ENCODE measurements at regions not wholly inside any gene's neighbourhood (a gene's known extent, or its start where the extent isn't known, plus 50 kb on each side); places are given as distances from the start of the nearest gene placed in this dataset.

GRCh38 chr4:135385830-135386581, 1184.4 kb upstream of the PABPC4L start:
- no peak overlapping the region for H2AFZ ChIP-seq (ENCODE audit: low read depth)
- H3K9ac ChIP-seq: no peak overlapping the region
- H3K27ac ChIP-seq: no peak overlapping the region
- H3K4me3 ChIP-seq (IDR thresholded peaks at IDR 0.05; ENCODE audit: insufficient read depth, low read depth, low read length): no peak overlapping the region
- H3K36me3 ChIP-seq (ENCODE audit: insufficient read depth): no peaks in the 10 kb centered on the region
- H3K4me1 ChIP-seq (ENCODE audit: low read depth, poor library complexity, severe bottlenecking): no peaks in the 10 kb centered on the region
- H4K20me1 ChIP-seq (ENCODE audit: insufficient read depth): no peaks in the 10 kb centered on the region
- no peak overlapping the region for H3K4me2 ChIP-seq
- no peaks in the 10 kb centered on the region for H3K79me2 ChIP-seq (ENCODE audit: insufficient read depth, low read depth)
- TF ChIP-seq, protein P1, sequence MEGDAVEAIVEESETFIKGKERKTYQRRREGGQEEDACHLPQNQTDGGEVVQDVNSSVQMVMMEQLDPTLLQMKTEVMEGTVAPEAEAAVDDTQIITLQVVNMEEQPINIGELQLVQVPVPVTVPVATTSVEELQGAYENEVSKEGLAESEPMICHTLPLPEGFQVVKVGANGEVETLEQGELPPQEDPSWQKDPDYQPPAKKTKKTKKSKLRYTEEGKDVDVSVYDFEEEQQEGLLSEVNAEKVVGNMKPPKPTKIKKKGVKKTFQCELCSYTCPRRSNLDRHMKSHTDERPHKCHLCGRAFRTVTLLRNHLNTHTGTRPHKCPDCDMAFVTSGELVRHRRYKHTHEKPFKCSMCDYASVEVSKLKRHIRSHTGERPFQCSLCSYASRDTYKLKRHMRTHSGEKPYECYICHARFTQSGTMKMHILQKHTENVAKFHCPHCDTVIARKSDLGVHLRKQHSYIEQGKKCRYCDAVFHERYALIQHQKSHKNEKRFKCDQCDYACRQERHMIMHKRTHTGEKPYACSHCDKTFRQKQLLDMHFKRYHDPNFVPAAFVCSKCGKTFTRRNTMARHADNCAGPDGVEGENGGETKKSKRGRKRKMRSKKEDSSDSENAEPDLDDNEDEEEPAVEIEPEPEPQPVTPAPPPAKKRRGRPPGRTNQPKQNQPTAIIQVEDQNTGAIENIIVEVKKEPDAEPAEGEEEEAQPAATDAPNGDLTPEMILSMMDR (conservative IDR thresholded peaks at IDR 0.05; ENCODE audit: low read depth, low read length): no peak
- no peaks in the 10 kb centered on the region for H3K27me3 ChIP-seq (ENCODE audit: insufficient read depth, low read depth)

GRCh38 chr4:135383356-135384288, 1182.0 kb upstream of the PABPC4L start:
- H3K9ac ChIP-seq: no peak overlapping the region
- H3K4me1 ChIP-seq (ENCODE audit: low read depth, poor library complexity, severe bottlenecking): no peaks in the 10 kb centered on the region
- TF ChIP-seq, protein P1 (conservative IDR thresholded peaks at IDR 0.05; ENCODE audit: low read depth, low read length): no peak
- H4K20me1 ChIP-seq (ENCODE audit: insufficient read depth): no peaks in the 10 kb centered on the region
- H3K27ac ChIP-seq: no peak overlapping the region
- no peak overlapping the region for H2AFZ ChIP-seq (ENCODE audit: low read depth)
- H3K4me2 ChIP-seq: no peak overlapping the region
- no peaks in the 10 kb centered on the region for H3K27me3 ChIP-seq (ENCODE audit: insufficient read depth, low read depth)
- H3K36me3 ChIP-seq (ENCODE audit: insufficient read depth): no peaks in the 10 kb centered on the region
- H3K79me2 ChIP-seq (ENCODE audit: insufficient read depth, low read depth): no peaks in the 10 kb centered on the region
- H3K4me3 ChIP-seq (IDR thresholded peaks at IDR 0.05; ENCODE audit: insufficient read depth, low read depth, low read length): no peak overlapping the region

DNA sequence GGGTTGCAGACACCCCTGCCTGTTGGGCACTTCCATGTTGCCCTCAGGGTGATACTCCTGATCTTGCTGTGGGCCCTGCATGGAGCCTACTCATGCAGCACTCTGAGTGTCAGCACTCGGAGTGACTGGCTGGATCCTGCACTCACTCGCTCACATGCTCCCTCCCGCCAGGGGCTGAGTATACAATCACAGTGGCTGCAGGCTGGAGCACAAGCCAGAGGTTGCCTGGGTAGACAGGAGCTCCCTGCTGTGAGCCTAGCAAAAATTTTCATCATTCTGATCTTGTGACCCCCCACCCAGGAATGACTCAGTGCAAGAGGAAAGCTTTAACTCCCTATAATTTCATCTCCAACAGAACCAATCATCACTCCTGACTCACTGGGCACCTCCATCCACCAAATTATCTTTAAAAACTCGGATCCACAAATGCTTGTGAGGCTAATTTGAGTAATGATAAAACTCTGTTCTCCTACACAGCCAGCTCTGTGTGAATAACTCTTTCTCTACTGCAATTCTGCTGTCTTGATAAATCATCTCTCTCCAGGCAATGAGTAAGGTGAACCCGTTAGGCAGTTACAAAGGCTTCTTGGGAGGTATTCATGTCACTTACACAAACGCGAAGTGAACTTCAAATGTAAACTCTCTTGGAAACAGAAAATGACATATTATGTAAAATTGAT, 1180.8 kb upstream of the PABPC4L start:
- Histone ChIP-seq H3K4me1 (ENCODE audit: low read depth, poor library complexity, severe bottlenecking) (no peaks in the 10 kb centered on the region), H3K36me3 (ENCODE audit: insufficient read depth) (no peaks in the 10 kb centered on the region), H3K79me2 (ENCODE audit: insufficient read depth, low read depth) (no peaks in the 10 kb centered on the region), H2AFZ (ENCODE audit: low read depth) (no peak overlapping the region), H4K20me1 (ENCODE audit: insufficient read depth) (no peaks in the 10 kb centered on the region), H3K4me3 (IDR thresholded peaks at IDR 0.05; ENCODE audit: insufficient read depth, low read depth, low read length) (no peak overlapping the region), H3K27me3 (ENCODE audit: insufficient read depth, low read depth) (no peaks in the 10 kb centered on the region), H3K9ac (no peak overlapping the region), H3K4me2 (no peak overlapping the region), H3K27ac (no peak overlapping the region)
- TF ChIP-seq, protein P1 (conservative IDR thresholded peaks at IDR 0.05; ENCODE audit: low read depth, low read length): no peak

- Histone ChIP-seq H3K27me3 (ENCODE audit: insufficient read depth, low read depth) (no peaks in the 10 kb centered on the region), H3K36me3 (ENCODE audit: insufficient read depth) (no peaks in the 10 kb centered on the region), H3K9ac (no peak overlapping the region), H2AFZ (ENCODE audit: low read depth) (no peak overlapping the region), H3K27ac (no peak overlapping the region), H3K4me3 (IDR thresholded peaks at IDR 0.05; ENCODE audit: insufficient read depth, low read depth, low read length) (no peak overlapping the region), H4K20me1 (ENCODE audit: insufficient read depth) (no peaks in the 10 kb centered on the region), H3K4me2 (no peak overlapping the region), H3K4me1 (ENCODE audit: low read depth, poor library complexity, severe bottlenecking) (no peaks in the 10 kb centered on the region), H3K79me2 (ENCODE audit: insufficient read depth, low read depth) (no peaks in the 10 kb centered on the region)
- TF ChIP-seq, protein P1 (conservative IDR thresholded peaks at IDR 0.05; ENCODE audit: low read depth, low read length): no peak
These were observed 1170.5 kb upstream of the PABPC4L start for GRCh38 chr4:135372131-135372530.
